H9 (cell line): ENCODE measurements at regions not wholly inside any gene's neighbourhood (a gene's known extent, or its start where the extent isn't known, plus 50 kb on each side); places are given as distances from the start of the nearest gene placed in this dataset.

Experiments used
- DNase-seq: peaks from one replicate; pipeline ENCODE4 v3.0.0-alpha.2; 2017
- H2AFZ ChIP-seq: one replicate; pipeline ENCODE4 v1.6.1; 2013; ENCODE audit warnings: mild to moderate bottlenecking, low read length, control low read depth, moderate library complexity
- H2AK5ac ChIP-seq: 2 replicates; pipeline ENCODE4 v1.6.1; 2013; ENCODE audit warnings: low read length, control low read depth, mixed read lengths; ENCODE audit not compliant: insufficient read length
- H2BK120ac ChIP-seq: one replicate; pipeline ENCODE4 v1.6.1; 2013; ENCODE audit warnings: low read depth, mild to moderate bottlenecking, low read length, control low read depth, inconsistent platforms; ENCODE audit not compliant: poor library complexity, severe bottlenecking
- H2BK12ac ChIP-seq: 2 replicates; pipeline ENCODE4 v1.6.1; 2013; ENCODE audit warnings: low read length, control low read depth, mixed read lengths, low read depth; ENCODE audit not compliant: insufficient read length
- H2BK15ac ChIP-seq: 2 replicates; pipeline ENCODE4 v1.6.1; 2013; ENCODE audit warnings: low read depth, low read length, control low read depth
- H2BK20ac ChIP-seq: one replicate; pipeline ENCODE4 v1.6.1; 2013; ENCODE audit warnings: low read depth, mild to moderate bottlenecking, low read length, control low read depth, inconsistent platforms; ENCODE audit not compliant: poor library complexity, severe bottlenecking
- H2BK5ac ChIP-seq: 2 replicates; pipeline ENCODE4 v1.6.1; 2013; ENCODE audit warnings: low read length, control low read depth, mixed read lengths; ENCODE audit not compliant: insufficient read length
- H3K14ac ChIP-seq: 2 replicates; pipeline ENCODE4 v1.6.1; 2013; ENCODE audit warnings: low read length, control low read depth; ENCODE audit not compliant: insufficient read depth
- H3K18ac ChIP-seq: 2 replicates; pipeline ENCODE4 v1.6.1; 2013; ENCODE audit warnings: low read depth, mild to moderate bottlenecking, mixed read lengths, low read length, control low read depth; ENCODE audit not compliant: insufficient read length
- H3K23ac ChIP-seq: 2 replicates; pipeline ENCODE4 v1.6.1; 2013; ENCODE audit warnings: low read length, control low read depth, mixed read lengths, low read depth; ENCODE audit not compliant: insufficient read length
- H3K23me2 ChIP-seq: 2 replicates; pipeline ENCODE4 v1.6.1; 2013; ENCODE audit warnings: low read depth, mild to moderate bottlenecking, mixed read lengths, low read length, control low read depth; ENCODE audit not compliant: insufficient read length, poor library complexity, severe bottlenecking
- H3K27ac ChIP-seq: 2 replicates; pipeline ENCODE4 v1.5.1; 2013; ENCODE audit warnings: low read length, control low read depth, mixed read lengths, low read depth; ENCODE audit not compliant: insufficient read length
- H3K27me3 ChIP-seq: 2 replicates; pipeline ENCODE4 v1.6.1; 2013; ENCODE audit warnings: low read length, control low read depth, inconsistent platforms; ENCODE audit not compliant: insufficient read depth
- H3K4ac ChIP-seq: 2 replicates; pipeline ENCODE4 v1.6.1; 2013; ENCODE audit warnings: low read depth, mild to moderate bottlenecking, control low read depth, inconsistent platforms, low read length, moderate library complexity
- H3K4me1 ChIP-seq: 2 replicates; pipeline ENCODE4 v1.6.1; 2013; ENCODE audit warnings: low read length, control low read depth, inconsistent platforms; ENCODE audit not compliant: insufficient read depth
- H3K4me2 ChIP-seq: 2 replicates; pipeline ENCODE4 v1.6.1; 2013; ENCODE audit warnings: low read length, control low read depth, mixed read lengths; ENCODE audit not compliant: insufficient read length, insufficient read depth
- H3K56ac ChIP-seq: 2 replicates; pipeline ENCODE4 v1.6.1; 2013; ENCODE audit warnings: low read depth, mild to moderate bottlenecking, mixed read lengths, low read length, control low read depth; ENCODE audit not compliant: insufficient read length
- H3K79me1 ChIP-seq: 2 replicates; pipeline ENCODE4 v1.6.1; 2013; ENCODE audit warnings: low read depth, mild to moderate bottlenecking, moderate library complexity, low read length, control low read depth, inconsistent platforms; ENCODE audit not compliant: insufficient read depth, poor library complexity, severe bottlenecking
- H3K79me2 ChIP-seq: 2 replicates; pipeline ENCODE4 v1.6.1; 2013; ENCODE audit warnings: low read length, control low read depth, inconsistent platforms; ENCODE audit not compliant: insufficient read depth
- H3K9ac ChIP-seq: 2 replicates; pipeline ENCODE4 v1.6.1; 2013; ENCODE audit warnings: low read length, control low read depth, mixed read lengths; ENCODE audit not compliant: insufficient read length; ENCODE audit errors: extremely low read depth
- H3K9me3 ChIP-seq: one replicate; pipeline ENCODE4 v1.6.1; 2013; ENCODE audit warnings: low read depth, low read length, inconsistent platforms; ENCODE audit not compliant: control insufficient read depth
- H3T11ph ChIP-seq: one replicate; pipeline ENCODE4 v1.6.1; 2013; ENCODE audit warnings: mild to moderate bottlenecking, low read length, control low read depth, inconsistent platforms
- H4K20me1 ChIP-seq: one replicate; pipeline ENCODE4 v1.6.1; 2013; ENCODE audit not compliant: control insufficient read depth, insufficient read length, insufficient read depth
- H4K5ac ChIP-seq: 2 replicates; pipeline ENCODE4 v1.6.1; 2013; ENCODE audit warnings: low read depth, mild to moderate bottlenecking, mixed read lengths, low read length, control low read depth; ENCODE audit not compliant: insufficient read length
- H4K8ac ChIP-seq: replicated peaks from 2 replicates; pipeline ENCODE4 v1.6.1; 2013; ENCODE audit warnings: low read length, control low read depth, mixed read lengths, low read depth; ENCODE audit not compliant: insufficient read length
- H4K91ac ChIP-seq: 2 replicates; pipeline ENCODE4 v1.6.1; 2013; ENCODE audit warnings: low read depth, mild to moderate bottlenecking, moderate library complexity, mixed read lengths, low read length, control low read depth; ENCODE audit not compliant: insufficient read length
- H3K27ac Mint-ChIP-seq, 3 experiments: 2 replicates in 2 of 3; 3 replicates in 1 of 3; pipeline ENCODE4 v1.8.0; 2020 to 2021; ENCODE audit warnings: mixed read lengths in 3 of 3, mild to moderate bottlenecking in 1 of 3, moderate library complexity in 1 of 3
- H3K27me3 Mint-ChIP-seq: 2 replicates; pipeline ENCODE4 v1.8.0; 2021; ENCODE audit warnings: low read depth, mild to moderate bottlenecking, moderate library complexity, mixed read lengths
- H3K36me3 Mint-ChIP-seq, 3 experiments: 2 replicates in 2 of 3; 3 replicates in 1 of 3; pipeline ENCODE4 v1.8.0; 2020 to 2021; ENCODE audit warnings: low read depth in 3 of 3, mixed read lengths in 3 of 3; ENCODE audit not compliant: insufficient read depth in 1 of 3
- H3K4me1 Mint-ChIP-seq, 2 experiments: 2 replicates each; pipeline ENCODE4 v1.8.0; 2020; ENCODE audit warnings: mixed read lengths in 2 of 2
- H3K4me3 Mint-ChIP-seq, 2 experiments: 2 replicates in 1 of 2; 3 replicates in 1 of 2; pipeline ENCODE4 v1.8.0; 2020 to 2021; ENCODE audit warnings: mild to moderate bottlenecking in 2 of 2, mixed read lengths in 2 of 2, moderate library complexity in 1 of 2
- H3K9me3 Mint-ChIP-seq, 2 experiments: 2 replicates in 1 of 2; 3 replicates in 1 of 2; pipeline ENCODE4 v1.8.0; 2020; ENCODE audit warnings: mild to moderate bottlenecking in 2 of 2, mixed read lengths in 2 of 2, moderate library complexity in 1 of 2
- WGBS: extraction: QIAGEN DNeasy Blood & Tissue Kit; methylation state at CpG from one replicate; pipeline ENCODE4 v1.1.7; 2013; ENCODE audit warnings: missing lambda C conversion rate, low lambda C conversion rate, mixed read lengths; ENCODE audit not compliant: insufficient read length; ENCODE audit errors: extremely low coverage; 5-methylcytosine and 5-hydroxymethylcytosine counted together
- TF ChIP-seq, protein P1 (sequence below): fragments of 200-600 bp; sonication (generic); conservative IDR thresholded peaks from 3 replicates; pipeline ENCODE4 v1.8.0; 2021; ENCODE audit warnings: antibody characterized with exemption, mild to moderate bottlenecking

GRCh38 chr17:36784633-36785032, 152.6 kb upstream of the LHX1 start:
- Histone ChIP-seq H4K8ac (no peak overlapping the region), H2BK20ac (no peak overlapping the region), H3K79me2 (no peaks in the 10 kb centered on the region), H2AK5ac (no peak overlapping the region), H3K9ac (no peak overlapping the region), H2BK15ac (no peak overlapping the region), H3K23ac (no peak overlapping the region), H3K27me3 (no peaks in the 10 kb centered on the region), H3T11ph (no peak overlapping the region), H3K4me1 (no peaks in the 10 kb centered on the region), H3K18ac (no peak overlapping the region), H2BK5ac (no peak overlapping the region), H3K79me1 (no peaks in the 10 kb centered on the region), H3K14ac (no peak overlapping the region; the same call in 1 of the 2 replicates), H3K4ac (no peak overlapping the region), H2BK120ac (no peak overlapping the region), H4K20me1 (no peaks in the 10 kb centered on the region), H3K9me3 (no peaks in the 10 kb centered on the region), H2BK12ac (no peak overlapping the region), H4K91ac (no peak overlapping the region), H3K4me2 (no peak overlapping the region), H3K56ac (no peak overlapping the region), H2AFZ (no peak overlapping the region), H3K27ac (no peak overlapping the region), H4K5ac (no peak overlapping the region), H3K23me2 (no peaks in the 10 kb centered on the region)
- no peak overlapping the region for H3K27ac Mint-ChIP-seq
- TF ChIP-seq, protein P1, sequence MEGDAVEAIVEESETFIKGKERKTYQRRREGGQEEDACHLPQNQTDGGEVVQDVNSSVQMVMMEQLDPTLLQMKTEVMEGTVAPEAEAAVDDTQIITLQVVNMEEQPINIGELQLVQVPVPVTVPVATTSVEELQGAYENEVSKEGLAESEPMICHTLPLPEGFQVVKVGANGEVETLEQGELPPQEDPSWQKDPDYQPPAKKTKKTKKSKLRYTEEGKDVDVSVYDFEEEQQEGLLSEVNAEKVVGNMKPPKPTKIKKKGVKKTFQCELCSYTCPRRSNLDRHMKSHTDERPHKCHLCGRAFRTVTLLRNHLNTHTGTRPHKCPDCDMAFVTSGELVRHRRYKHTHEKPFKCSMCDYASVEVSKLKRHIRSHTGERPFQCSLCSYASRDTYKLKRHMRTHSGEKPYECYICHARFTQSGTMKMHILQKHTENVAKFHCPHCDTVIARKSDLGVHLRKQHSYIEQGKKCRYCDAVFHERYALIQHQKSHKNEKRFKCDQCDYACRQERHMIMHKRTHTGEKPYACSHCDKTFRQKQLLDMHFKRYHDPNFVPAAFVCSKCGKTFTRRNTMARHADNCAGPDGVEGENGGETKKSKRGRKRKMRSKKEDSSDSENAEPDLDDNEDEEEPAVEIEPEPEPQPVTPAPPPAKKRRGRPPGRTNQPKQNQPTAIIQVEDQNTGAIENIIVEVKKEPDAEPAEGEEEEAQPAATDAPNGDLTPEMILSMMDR: no peak
- H3K9me3 Mint-ChIP-seq: peaks cover 3 to 4% of the 10 kb centered on the region in 2 experiments; a peak in 2 of 5 replicates
- no CpG with 5 or more reads among the region's 1 CpG for WGBS
- H3K27me3 Mint-ChIP-seq: peaks cover 21% of the 10 kb centered on the region
- H3K36me3 Mint-ChIP-seq: no peaks in the 10 kb centered on the region
- H3K4me3 Mint-ChIP-seq: no peak overlapping the region
- peaks cover 0 to 6% of the 10 kb centered on the region in 2 experiments; a peak in 1 of 4 replicates for H3K4me1 Mint-ChIP-seq
- DNase-seq: no peak
